Activated CD4-positive, alpha-beta T cell treated with anti-CD3 and anti-CD28 coated beads, Interleukin-2, amount 50 U/mL, for 48 hours (primary cell): ENCODE measurements at regions not wholly inside any gene's neighbourhood (a gene's known extent, or its start where the extent isn't known, plus 50 kb on each side); places are given as distances from the start of the nearest gene placed in this dataset.
"Not testable (repeated sequence)": the region's sequence is repeated elsewhere in the genome, so short reads cannot be mapped to it uniquely, and the experiment has no call there.

Experiments used
- DNase-seq, 2 experiments: peaks; one replicate each; pipeline ENCODE4 v3.0.0-alpha.2; 2020

DNA sequence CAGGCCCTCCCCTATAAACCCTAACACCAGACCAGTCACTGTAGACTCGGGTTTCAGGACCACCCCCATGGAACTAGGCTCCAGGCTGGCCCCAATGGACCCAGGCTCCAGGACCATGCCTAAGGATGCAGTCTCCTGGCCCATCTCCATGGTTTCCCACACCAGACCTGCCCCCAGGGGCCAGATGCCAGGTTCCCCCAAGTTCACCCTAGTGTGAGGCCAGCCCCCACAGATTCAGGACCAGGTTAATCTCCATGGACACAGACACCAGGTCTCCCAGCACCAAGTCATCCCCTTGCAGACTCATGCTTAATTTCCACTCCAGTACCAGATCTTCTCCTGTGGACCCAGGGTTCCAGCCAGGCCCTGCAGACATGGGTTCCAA, 103.8 kb upstream of the LANCL2 start:
- DNase-seq = no peak

DNA sequence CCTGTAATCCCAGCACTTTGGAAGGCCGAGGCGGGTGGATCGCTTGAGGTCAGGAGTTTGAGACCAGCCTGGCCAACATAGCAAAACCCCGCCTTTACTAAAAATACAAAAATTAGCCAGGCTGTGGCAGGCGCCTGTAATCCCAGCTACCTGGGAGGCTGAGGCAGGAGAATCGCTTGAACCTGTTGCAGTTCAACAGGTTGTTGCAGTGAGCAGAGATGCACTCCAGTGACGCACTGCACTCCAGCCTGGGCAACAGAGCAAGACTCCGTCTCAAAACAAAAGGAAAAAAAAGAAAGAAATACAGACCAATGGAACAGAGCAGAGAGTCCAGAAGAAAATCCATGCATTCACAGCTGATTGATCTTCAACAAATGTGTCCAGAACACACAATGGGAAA, 99.8 kb upstream of the LANCL2 start:
- not testable (repeated sequence) for DNase-seq

DNA sequence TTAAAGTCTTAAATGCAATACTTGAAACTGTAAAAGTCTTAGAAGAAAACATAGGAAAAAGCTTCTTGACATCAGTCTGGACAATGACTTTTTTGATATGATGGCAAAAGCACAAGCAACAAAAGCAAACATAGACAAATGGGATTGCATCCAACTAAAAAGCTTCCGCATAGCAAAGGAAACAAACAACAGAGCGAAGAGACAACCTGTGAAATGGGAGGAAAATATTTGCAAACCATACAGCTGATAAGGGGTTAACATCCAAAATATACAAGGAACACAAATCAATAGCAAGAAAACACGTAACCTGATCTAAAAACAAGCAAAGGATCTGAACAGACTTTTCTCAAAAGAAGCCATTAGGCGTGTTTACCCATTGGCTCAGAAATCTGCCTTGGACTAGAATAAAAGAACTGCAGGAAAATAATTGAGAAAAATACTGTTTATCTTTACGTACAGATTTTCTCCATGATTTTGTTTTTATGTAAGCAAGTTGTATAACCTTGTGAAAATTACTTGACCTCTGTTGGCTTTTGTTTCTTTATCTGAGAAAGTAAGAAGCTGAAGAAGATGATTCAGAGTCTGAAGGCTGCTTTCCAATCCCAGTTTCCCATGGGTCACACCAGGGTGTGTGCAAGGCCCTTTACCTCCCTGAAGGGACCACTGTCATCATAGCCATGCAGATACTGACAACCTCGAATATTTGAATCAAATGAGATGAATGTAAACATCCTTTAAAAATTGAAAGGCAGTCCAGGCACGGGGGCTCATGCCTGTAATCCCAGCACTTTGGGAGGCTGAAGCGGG, 99.1 kb upstream of the LANCL2 start:
- DNase-seq = no peak

DNA sequence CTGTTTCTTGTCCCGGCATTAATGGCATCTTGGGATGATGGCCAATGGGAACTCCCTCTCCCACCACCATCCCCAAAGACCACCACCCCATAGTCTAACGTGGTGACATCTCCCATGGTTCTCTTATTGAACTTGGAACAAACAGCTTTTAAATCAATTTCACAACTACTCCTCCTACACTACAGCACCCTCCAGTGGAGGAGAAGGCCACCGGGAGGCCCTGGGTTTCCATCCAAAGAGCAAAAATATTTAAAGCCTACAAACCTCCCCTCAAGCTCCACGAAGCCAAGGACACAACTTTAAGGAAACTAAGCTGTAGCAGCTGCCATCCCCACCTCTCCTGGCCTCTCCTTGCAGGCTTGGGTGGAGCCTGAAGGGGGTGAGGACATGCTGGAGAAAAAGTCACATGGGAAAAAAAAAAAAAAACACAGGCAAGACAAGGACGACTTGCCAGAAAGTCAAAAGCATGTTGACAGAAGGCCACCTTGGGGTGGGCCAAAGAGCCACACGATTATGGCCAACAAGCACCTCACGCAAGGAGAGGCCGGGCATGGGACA, 94.0 kb upstream of the LANCL2 start:
- no peak for DNase-seq

DNA sequence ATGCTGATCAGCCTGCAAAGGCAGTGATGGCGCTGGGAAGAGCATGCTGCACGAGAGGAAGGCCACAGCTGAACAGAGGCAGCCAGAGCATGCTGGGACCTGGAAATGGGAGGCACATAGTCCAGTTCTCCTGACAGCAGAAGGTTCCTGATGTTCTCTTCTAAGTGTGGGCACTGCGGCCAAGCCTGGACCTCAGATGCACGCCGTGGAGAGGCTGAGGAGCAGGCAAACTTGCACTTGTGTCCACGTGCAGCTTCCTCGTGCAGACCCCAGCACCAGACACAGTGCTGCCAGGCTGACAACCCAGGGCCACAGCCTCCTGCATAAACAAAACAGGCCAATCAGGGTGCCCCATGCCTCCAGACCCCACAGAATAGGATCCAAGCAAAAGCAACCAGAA, 93.5 kb upstream of the LANCL2 start:
- DNase-seq = no peak

DNA sequence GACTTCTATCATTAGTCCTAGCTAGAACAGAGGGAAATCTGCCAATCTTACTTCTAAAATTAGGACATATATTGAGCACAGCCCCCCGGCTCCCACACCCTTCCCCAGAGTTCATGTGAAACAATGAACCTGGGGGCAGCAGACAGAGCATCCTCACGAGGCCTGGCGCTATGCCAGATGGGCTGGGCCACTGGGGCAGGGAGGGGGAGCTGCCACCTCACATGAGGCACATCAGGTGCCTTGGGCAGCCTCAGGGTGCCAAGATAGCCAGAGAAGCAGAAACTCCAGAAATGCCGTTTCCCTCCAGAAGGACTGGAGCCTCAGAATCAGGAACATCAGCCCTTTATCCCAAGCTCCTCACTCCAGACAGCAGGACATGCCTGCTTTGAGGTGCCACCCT, 92.8 kb upstream of the LANCL2 start:
- DNase-seq = no peak

DNA sequence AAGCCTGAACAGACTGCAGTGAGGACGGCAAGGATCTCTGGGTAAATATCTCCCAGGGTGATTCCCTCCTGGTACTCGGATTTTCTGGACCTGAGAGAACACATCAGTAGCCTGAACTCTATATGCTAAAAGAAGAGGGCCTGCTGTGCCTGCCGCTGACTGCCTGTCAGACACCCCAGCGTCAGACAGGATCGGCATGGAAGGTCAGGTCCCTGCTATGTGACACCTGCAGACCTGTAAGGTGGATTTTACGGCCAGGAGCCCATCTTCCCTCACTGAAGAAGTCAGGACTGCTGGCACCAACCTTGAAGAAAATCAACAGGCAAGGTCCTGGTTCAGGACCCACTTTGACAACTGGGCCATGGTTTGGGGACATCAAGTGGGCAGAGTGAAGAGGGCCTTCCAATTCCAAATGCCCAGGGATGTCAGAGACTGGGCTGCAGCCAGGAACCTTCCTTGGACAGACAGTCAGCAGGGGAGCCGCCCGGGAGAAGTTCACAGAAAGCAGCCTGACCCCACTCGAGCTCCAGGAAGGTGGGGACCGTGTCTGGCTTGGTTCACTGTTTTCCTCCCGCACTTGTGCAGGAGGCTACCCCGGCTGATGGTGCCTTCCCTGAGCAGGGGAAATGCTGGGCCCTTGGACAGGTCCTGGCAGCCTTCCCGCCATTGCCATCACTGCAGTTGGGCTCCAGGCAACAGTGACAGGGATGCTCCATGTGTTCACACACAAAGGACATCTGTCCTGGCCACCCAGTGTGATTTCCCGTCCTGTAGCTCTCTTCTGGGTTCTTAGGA, 91.8 kb upstream of the LANCL2 start:
- DNase-seq = no peak

DNA sequence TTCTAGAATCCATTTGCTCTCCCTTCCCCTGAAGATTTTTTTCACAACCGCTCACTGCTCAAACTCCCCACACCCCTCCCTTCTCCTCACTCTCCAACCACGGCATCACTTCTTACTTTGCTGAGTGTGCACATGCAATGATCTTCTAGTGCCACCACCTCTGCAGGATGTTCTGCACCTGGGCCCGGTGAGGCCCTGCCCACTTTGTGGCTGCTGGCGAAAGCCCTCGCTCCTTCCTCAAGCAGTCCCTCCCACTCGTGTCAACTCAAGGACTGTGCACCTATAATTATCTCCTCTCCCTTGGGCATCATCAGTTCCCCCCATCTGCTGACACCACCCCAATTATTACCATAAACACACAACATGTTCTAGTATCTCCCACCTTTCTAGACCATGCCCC, 91.0 kb upstream of the LANCL2 start:
- DNase-seq = no peak

DNA sequence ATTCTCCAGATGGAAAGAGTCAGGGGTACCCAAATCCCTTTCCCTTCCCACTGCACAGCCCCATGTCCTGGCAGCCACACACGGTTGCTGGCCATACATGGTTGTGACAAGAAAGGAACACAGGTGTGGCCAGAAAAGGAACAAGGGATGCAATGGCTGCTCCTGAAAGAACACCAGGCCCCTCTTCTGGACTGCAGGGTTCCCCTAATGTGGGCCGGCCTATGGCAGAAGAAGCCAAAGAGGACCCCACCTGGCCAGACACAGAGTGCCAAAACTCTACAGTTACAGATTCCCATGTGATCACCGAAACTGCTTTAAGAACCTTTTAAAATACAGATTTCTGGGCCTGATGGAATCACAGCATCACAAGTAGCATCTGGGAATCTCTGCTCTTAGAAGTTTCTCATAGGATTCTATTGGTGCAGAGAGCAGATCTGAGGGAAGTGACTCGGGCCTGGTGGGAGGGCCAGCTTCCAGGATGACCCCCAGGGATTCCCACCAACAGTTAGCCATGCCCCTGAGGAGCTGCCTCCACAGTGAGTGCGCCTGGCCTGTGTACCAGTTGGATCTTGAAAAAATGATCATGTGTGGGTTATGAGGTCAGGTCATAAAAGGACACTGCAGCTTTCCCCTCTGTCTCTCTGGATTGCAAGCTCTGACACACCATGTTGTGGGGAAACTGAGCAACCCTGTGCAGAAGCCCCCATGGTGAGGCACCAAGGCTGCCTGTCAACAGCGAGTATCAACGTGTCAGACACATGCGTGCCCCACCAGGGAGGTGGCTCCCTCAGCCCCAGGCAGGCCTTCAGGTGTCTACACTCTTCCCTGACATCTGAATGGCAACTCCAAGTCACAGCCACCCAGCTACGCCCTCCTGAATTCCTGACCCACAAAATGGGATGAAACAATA, 89.6 kb upstream of the LANCL2 start:
- no peak for DNase-seq

DNA sequence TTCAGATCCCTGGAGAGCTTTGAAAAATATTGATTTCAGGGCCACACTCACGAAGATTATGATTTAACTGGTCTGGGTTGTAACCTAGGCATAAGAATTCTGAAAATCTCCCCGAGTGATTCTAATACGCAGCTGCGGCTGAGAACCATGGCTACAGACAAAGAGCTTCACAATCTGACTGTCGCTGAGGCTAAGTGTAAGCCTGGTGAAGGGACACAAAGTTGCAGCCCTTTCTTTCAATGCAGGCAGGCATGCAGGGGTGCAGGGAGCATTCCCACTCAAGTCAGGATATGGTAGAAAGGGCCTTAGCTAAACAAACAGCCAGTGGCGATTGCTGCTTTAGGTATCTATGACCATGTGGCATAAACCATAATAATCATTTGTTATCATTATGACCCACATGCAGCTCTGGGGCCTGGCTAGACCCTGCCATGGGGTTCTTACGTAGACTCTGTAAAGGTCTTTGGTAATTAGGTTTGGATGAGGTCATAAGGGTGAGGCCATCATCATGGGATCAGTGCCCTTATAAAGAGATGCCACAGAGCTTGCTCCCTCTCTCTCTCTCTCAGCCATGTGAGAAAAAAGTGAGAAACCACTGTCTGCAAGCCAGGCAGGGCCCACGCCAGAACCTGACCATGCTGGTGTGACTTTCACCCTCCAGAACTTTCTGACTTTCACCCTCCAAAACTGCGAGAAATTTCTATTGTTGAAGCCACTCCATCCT, 88.4 kb upstream of the LANCL2 start:
- DNase-seq = no peak

DNA sequence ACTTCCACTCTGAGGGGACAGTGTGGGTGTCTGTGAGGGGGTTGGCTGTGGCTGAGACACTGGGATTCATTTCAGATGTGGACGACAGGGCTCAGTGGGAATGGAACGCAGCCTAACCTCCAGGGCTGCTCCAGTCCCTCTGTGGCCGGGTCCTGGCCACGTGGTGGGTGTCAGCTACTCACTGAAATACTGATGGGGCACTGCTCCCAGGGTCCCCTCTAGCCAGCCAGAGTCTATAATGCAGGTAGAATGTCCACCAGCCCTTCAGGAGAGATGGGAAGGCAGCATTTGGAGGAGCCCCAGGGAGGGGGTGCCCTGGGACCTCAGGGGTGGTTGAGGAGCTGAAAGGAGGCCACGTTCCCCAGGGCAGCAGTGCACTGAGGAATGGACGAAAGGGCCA, 87.2 kb upstream of the LANCL2 start:
- DNase-seq = no peak

DNA sequence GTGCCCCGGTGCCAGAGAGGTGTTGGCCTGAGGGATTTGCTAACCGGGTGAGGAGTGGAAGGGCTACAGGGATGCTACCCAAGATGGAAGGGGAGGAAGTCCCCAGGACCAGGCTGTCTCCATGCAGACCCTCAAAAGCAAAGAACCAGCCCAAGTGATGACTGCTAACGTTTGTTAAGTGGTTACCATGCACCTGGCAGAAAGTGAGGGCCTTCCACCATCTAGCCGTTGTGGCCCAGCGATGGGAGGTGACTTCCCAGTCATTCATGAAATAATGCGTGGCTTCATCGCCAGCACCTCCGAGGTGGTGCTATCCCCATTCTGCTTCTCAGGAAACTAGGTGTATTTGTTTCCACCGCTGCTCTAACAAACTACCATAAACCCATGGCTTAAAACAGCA, 86.8 kb upstream of the LANCL2 start:
- DNase-seq = no peak

DNA sequence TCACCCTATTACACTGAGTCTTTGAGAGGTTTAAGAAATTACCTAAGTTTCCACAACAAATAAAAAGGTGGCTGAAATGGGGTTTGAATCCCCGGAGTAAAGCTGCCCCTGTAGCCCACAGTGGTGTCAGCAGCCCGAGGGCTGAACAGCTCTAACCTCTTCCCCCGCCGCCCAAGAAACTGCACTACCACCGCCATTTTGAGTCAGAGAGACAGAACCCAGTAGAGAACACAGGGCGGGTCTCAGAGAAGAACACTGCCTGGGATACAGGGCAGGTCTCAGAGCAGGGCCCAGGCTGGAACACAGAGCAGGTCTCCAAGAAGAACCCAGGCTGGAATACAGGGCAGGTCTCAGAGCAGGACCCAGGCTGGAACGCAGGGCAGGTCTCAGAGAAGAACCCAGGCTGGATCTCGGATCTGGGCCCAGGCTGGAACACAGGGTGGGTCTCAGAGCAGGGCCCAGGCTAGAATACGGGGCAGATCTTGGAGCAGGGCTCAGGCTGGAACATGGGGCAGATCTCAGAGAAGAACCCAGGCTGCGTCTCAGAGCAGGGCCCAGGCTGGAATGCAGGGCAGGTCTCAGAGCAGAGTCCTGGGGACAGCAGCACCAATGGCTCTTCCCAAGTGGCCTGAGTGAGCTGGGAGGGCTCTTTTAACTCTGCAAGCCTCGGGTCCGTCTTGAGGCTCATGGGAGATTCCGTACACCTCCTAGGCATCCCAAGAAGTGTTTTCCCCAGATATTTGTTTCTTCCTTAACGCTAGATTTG, 85.9 kb upstream of the LANCL2 start:
- no peak for DNase-seq

DNA sequence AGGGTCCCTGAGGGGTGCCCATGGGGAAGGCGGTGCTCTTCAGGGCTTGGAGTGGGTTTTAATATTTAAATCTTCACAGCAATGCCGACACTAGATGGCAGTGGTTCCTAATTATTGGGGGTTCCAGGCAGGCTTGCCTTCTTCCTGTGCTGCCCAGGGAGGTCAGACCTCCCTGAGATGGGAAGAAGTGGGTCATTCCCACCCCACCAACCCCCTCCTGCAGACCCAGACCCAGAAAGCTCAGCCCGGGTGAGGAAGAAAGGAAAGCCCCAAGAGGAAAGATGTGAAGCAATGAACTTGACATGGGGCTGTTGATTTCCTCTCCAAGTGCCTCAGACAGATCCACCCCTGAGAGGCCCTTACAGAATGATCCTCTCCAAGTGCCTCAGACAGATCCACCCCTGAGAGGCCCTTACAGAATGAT, 85.1 kb upstream of the LANCL2 start:
- DNase-seq = peak; percentile 60 to 69

DNA sequence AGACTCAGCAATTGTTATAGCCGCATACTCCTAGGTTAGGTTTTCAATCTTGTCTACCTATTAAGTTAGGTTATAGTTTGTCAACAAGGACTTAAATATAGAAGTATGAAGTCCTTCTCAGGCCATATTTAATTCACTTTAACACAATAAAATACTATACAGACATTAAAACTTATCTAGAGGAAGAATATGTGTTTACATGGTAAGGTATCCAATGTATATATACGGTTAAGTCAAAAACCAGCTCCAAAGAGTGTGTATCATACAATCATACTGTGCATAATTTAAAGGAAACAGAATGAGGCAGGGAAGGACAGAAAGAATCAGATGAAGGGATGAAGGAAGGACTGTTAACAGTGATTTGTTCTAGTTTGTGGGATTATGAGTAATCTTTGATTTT, 79.5 kb upstream of the LANCL2 start:
- no peak for DNase-seq

DNA sequence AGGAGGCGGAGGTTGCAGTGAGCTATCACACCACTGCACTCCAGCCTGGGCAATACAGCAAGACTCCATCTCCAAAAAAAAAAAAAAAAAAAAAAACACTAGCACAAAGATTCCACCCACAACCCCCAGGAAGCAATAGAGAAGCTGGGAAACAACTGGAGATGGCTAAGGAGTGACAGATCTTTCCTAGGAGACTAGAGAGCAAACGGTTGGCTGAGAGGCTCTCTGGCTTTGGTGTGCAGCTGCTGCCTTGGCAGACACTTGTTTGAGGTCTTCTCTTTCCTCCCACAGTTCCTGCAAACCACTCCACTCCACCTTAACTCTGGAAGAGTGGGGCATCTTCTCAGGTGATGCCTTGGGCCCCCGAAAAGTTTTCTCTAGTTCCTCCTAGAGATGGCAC, 78.5 kb upstream of the LANCL2 start:
- DNase-seq = no peak

DNA sequence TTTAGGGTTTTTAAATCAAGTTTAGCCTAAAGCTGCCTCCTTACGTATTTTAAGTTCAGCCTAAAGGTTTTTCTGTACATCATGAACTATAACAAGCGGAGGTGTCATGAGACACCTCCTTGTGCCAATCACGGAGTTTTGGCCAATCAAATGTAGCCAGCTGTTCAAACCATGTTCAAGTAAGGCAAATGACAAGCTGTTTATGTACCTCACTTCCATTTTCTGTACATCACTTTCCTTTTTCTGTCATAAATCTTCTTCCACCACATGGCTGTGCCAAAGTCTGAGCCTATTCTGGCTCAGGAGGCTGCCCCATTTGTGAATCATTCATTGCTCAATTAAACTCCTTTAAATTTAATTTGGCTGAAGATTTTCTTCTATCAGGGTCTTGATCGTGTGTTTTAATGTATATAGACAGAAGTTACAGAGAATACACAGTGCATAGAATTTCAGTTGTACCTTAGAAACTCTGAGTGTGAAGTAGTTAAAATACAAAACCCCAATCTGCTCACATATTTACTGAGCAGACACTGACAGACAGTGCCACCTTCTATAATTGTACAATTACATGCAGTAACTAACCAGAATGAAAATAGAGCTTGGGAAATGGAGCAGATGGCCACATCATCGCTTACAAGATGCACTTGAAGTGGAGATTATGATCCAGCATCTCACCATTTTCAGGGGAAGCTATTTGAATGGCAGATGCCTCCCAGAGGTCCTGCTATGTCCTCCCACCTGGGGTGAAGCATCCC, 76.9 kb upstream of the LANCL2 start:
- DNase-seq = no peak

DNA sequence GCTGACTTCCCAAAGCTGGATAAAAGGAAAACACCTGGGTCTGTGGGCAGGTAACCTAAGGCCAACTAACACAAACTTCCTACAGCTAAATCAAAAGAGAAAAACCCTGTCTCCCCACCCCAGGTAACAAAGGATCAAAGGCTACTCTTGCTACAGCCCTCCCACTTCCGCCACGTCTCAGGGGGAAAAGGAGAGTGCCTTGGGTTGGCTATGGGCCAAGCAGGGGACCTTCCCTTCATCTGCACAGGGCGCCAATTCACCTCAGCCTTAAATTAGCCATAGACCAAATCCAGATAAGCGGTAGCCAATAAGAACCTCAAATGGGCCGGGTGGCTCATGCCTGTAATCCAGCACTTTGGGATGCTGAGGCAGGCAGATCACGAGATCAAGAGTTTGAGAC, 69.1 kb upstream of the LANCL2 start:
- no peak for DNase-seq

DNA sequence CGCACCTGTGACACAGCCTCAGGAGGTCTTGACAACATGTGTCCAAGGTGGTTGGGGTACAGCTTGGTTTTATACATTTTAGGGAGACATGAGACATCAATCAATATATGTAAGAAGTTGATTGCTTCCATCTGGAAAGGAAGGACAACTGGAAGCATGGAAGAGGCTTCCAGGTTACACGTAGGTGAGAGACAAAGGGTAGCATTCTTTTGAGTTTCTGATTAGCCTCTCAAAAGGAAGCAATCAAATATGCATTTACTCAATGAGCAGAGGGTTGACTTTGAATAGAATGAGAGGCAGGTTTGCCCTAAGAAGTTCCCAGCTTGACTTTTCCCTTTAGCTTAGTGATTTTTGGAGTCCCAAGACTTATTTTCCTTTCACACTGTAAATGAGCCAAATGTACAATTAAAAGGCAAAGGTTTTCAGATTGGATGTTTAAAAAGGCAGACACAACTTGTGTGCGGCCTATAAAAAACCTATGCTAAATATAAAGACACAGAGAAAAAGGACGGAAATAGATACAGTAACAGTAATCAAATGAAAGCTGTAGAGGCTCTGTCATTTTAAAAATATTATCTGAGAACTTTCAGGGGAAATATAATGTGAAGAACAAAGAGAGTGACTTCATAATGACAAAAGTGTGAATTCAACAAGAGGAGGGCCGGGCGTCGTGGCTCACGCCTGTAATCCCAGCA, 65.7 kb upstream of the LANCL2 start:
- DNase-seq = no peak

DNA sequence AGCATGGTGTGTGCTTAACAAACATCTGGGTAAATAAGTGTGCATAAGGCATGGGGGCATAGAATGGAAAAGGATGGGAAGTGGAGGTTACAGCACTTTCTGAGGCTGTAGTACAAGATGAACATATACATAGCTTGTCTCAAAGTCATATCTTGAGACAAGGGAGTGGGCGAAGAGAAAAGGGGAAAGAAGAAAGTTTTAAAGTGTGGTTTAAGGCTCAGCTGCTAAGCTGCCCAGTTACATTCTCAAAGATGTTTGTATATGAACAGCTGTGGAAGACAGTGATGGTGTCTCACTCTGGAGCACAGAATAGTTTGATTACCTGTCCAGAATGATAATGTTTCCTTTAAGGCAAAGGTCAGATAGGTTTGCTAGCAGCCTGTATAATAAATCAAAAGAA, 61.9 kb upstream of the LANCL2 start:
- no peak for DNase-seq
